HCEC 1CT (cell line): ENCODE measurements at regions not wholly inside any gene's neighbourhood (a gene's known extent, or its start where the extent isn't known, plus 50 kb on each side); places are given as distances from the start of the nearest gene placed in this dataset.
A peak's percentile ranks its signal among the peaks of the same experiment; 100 is the strongest.
"Not testable (repeated sequence)": the region's sequence is repeated elsewhere in the genome, so short reads cannot be mapped to it uniquely, and the experiment has no call there.

Experiments used
- DNase-seq: peaks from one replicate; pipeline ENCODE4 v3.0.0-alpha.2; 2017

- peak; percentile 37 for DNase-seq
Measured at GRCh38 chr1:185681034-185681633, 53.1 kb upstream of the HMCN1 start.

GRCh38 chr1:185680453-185680852, 53.7 kb upstream of the HMCN1 start:
- DNase-seq, result no peak

- no peak for DNase-seq
Measured at GRCh38 chr1:185679220-185679619, 55.0 kb upstream of the HMCN1 start.

- DNase-seq, result no peak
Measured at GRCh38 chr1:185676969-185677368, 57.2 kb upstream of the HMCN1 start.

GRCh38 chr1:185674201-185674600, 60.0 kb upstream of the HMCN1 start:
- no peak for DNase-seq

GRCh38 chr1:185672719-185673360, 61.4 kb upstream of the HMCN1 start:
- DNase-seq, result no peak

- DNase-seq, result peak; percentile 13
Measured at GRCh38 chr1:185670187-185670627, 64.0 kb upstream of the HMCN1 start.

GRCh38 chr1:185668013-185668412, 66.2 kb upstream of the HMCN1 start:
- no peak for DNase-seq

GRCh38 chr1:185666582-185666981, 67.6 kb upstream of the HMCN1 start:
- DNase-seq, result no peak

GRCh38 chr1:185663771-185664296, 70.4 kb upstream of the HMCN1 start:
- no peak for DNase-seq

- DNase-seq, result no peak
Measured at GRCh38 chr1:185663332-185663731, 70.9 kb upstream of the HMCN1 start.

GRCh38 chr1:185661971-185662370, 72.2 kb upstream of the HMCN1 start:
- no peak for DNase-seq

GRCh38 chr1:185656663-185657062, 77.5 kb upstream of the HMCN1 start:
- no peak for DNase-seq

- no peak for DNase-seq
Measured at GRCh38 chr1:185654952-185655314, 79.3 kb upstream of the HMCN1 start.

- no peak for DNase-seq
Measured at GRCh38 chr1:185654199-185654951, 79.8 kb upstream of the HMCN1 start.

GRCh38 chr1:185653615-185654014, 80.6 kb upstream of the HMCN1 start:
- DNase-seq, result no peak

- no peak for DNase-seq
Measured at GRCh38 chr1:185652348-185652747, 81.8 kb upstream of the HMCN1 start.

GRCh38 chr1:185650602-185651230, 83.5 kb upstream of the HMCN1 start:
- no peak for DNase-seq

- no peak for DNase-seq
Measured at GRCh38 chr1:185648858-185649589, 85.2 kb upstream of the HMCN1 start.

GRCh38 chr1:185647597-185648267, 86.5 kb upstream of the HMCN1 start:
- DNase-seq, result not testable (repeated sequence)

GRCh38 chr1:185646202-185646683, 87.9 kb upstream of the HMCN1 start:
- DNase-seq, result peak; percentile 80

- no peak for DNase-seq
Measured at GRCh38 chr1:185645686-185646085, 88.5 kb upstream of the HMCN1 start.
